ENCODE measurements at regions not wholly inside any gene's neighbourhood (a gene's known extent, or its start where the extent isn't known, plus 50 kb on each side); places are given as distances from the start of the nearest gene placed in this dataset.

DNA sequence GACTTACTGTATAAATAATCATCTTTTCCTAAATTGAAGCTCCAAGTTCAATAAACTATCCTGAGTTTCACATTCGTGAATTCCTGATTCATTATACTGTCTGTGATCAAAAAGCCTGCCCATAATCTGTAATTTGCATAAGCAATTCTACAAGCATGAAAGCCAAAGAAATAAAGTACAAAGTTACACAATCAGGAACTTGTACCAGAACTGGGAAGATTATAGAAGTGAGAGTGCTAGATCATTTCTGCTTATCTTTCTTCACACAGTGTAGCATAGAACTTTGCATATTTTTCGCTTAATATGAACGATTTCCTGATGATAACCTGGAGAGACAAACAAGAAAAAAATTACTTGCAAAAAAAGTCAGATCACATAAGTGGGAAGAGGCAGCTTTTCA is 308.2 kb downstream of the C12orf50 start:
- TF ChIP-seq, protein P1, sequence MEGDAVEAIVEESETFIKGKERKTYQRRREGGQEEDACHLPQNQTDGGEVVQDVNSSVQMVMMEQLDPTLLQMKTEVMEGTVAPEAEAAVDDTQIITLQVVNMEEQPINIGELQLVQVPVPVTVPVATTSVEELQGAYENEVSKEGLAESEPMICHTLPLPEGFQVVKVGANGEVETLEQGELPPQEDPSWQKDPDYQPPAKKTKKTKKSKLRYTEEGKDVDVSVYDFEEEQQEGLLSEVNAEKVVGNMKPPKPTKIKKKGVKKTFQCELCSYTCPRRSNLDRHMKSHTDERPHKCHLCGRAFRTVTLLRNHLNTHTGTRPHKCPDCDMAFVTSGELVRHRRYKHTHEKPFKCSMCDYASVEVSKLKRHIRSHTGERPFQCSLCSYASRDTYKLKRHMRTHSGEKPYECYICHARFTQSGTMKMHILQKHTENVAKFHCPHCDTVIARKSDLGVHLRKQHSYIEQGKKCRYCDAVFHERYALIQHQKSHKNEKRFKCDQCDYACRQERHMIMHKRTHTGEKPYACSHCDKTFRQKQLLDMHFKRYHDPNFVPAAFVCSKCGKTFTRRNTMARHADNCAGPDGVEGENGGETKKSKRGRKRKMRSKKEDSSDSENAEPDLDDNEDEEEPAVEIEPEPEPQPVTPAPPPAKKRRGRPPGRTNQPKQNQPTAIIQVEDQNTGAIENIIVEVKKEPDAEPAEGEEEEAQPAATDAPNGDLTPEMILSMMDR (IDR thresholded peaks at IDR 0.05 in 8 of 11, conservative IDR thresholded peaks at IDR 0.05 in 3 of 11), result no peak
- no peak for TF ChIP-seq POLR2A (IDR thresholded peaks at IDR 0.05)
- no peak for TF ChIP-seq POLR2AphosphoS5 (IDR thresholded peaks at IDR 0.05)
- H3K27ac ChIP-seq, result no peak overlapping the region
- no peaks in the 10 kb centered on the region for H3K27me3 ChIP-seq (replicated peaks in 1 of 7)
- H3K4me3 ChIP-seq, result no peak overlapping the region
- intact Hi-C loops (cut with DNase I; ENCODE audit: low total_unique reads), result no loop called here
- peaks cover 0 to 6% (median 2%) of the 10 kb centered on the region in 8 donors for H3K9me3 ChIP-seq
- no peaks in the 10 kb centered on the region for H3K4me1 ChIP-seq
- WGBS, 5 donors, result 55 to 69% (median 61%) methylated on average over 3 of the region's 3 CpGs
- no peak for DNase-seq
- no peaks in the 10 kb centered on the region for H3K36me3 ChIP-seq

DNA sequence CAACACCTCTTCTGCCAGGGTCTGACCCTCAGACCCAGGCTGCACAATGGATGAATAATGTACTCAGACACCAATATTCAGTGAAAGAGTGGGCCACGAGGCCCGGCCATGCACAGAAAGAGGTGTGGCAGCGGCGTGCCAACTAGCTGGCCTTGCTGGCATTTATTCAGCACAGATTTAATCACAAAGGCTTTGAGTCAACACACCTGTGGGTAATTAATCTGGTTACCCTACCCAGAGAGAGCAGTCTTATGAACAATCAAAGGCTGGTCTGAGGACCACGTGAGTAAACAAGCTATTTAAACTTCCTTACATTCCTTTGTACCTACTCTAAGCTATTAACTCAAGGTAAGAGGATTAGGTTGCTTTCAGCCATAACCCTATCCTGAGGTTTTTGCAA is 324.8 kb downstream of the C12orf50 start:
- TF ChIP-seq POLR2AphosphoS5 (IDR thresholded peaks at IDR 0.05) (no peak), POLR2A (IDR thresholded peaks at IDR 0.05) (no peak)
- TF ChIP-seq, protein P1 (IDR thresholded peaks at IDR 0.05 in 8 of 11, conservative IDR thresholded peaks at IDR 0.05 in 3 of 11), result no peak
- intact Hi-C loops (cut with DNase I; ENCODE audit: low total_unique reads), result no loop called here
- WGBS, 5 donors, result 75 to 90% (median 88%) methylated on average over 5 of the region's 5 CpGs
- no peaks in the 10 kb centered on the region for H3K27me3 ChIP-seq (replicated peaks in 1 of 7)
- no peaks in the 10 kb centered on the region for H3K4me1 ChIP-seq
- H3K4me3 ChIP-seq, result no peak overlapping the region
- DNase-seq, result no peak
- H3K27ac ChIP-seq, result no peak overlapping the region
- no peaks in the 10 kb centered on the region for H3K36me3 ChIP-seq
- H3K9me3 ChIP-seq, result peaks cover 0 to 26% (median 3%) of the 10 kb centered on the region in 8 donors

DNA sequence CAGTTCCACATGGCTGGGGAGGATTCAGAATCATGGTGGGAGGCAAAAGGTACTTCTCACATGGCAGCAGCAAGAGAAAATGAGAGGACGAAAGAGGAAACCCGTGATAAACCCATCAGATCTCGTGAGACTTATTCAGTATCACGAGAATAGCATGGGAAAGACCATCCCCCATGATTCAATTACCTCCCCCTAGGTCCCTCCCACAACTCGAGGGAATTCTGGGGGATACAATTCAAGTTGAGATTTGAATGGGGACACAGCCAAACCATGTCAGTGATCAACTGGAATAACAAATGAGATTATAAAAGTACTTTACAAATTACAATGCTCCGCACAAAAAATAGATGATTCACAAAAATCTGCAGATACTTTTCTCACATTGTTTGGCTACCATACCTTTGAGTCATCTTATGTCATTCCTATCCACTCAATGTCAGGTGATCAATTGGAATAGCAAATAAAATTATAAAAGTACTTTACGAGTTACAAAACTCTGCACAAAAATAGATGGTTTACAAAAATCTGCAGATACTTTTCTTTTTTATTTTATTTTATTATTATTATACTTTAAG is 338.9 kb downstream of the C12orf50 start:
- no peak for DNase-seq

DNA sequence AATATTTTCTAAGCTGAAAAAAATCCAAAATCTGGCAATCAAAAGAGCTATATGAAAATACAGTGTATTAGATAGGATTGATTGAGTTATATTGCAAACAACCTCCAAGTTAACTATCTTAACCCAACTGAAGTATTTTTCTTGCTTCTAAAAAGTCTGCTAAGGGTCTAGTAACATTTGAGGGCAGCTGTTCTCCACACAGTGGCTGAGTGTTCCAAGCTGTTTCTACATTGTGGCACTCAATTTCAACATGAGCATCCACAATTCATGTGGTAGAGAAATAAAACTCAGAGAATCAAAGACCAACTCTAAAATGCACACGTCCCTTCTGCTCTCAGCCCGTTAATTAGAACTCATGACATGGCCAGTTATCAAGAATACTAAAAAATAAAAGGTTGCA is 340.0 kb downstream of the C12orf50 start:
- no peak for DNase-seq
- H3K36me3 ChIP-seq, result no peaks in the 10 kb centered on the region
- no peaks in the 10 kb centered on the region for H3K27me3 ChIP-seq (replicated peaks in 1 of 7)
- H3K27ac ChIP-seq, result no peak overlapping the region
- no peaks in the 10 kb centered on the region for H3K9me3 ChIP-seq
- no peaks in the 10 kb centered on the region for H3K4me1 ChIP-seq
- WGBS, 5 donors, result 45 to 64% (median 61%) methylated on average over 2 of the region's 2 CpGs
- TF ChIP-seq, protein P1 (IDR thresholded peaks at IDR 0.05 in 8 of 11, conservative IDR thresholded peaks at IDR 0.05 in 3 of 11), result no peak
- no peak overlapping the region for H3K4me3 ChIP-seq
- intact Hi-C loops (cut with DNase I; ENCODE audit: low total_unique reads), result no loop called here

More for the DNA sequence above, 338.9 kb downstream of the C12orf50 start:
- Histone ChIP-seq H3K27me3 (replicated peaks in 1 of 7) (no peaks in the 10 kb centered on the region), H3K4me1 (no peaks in the 10 kb centered on the region), H3K9me3 (no peaks in the 10 kb centered on the region), H3K4me3 (no peak overlapping the region), H3K36me3 (no peaks in the 10 kb centered on the region), H3K27ac (no peak overlapping the region)
- intact Hi-C loops (cut with DNase I; ENCODE audit: low total_unique reads), result no loop called here
- no peak for TF ChIP-seq POLR2AphosphoS5 (IDR thresholded peaks at IDR 0.05)
- TF ChIP-seq, protein P1 (IDR thresholded peaks at IDR 0.05 in 8 of 11, conservative IDR thresholded peaks at IDR 0.05 in 3 of 11), result no peak
- TF ChIP-seq POLR2A (IDR thresholded peaks at IDR 0.05), result no peak
- 77 to 90% (median 81%) methylated on average over 7 of the region's 7 CpGs for WGBS, 5 donors
